Activated T-helper 17 cell treated with anti-CD3 and anti-CD28 coated beads, Interleukin-2, amount 50 U/mL, for 72 hours (primary cell): ENCODE measurements at regions not wholly inside any gene's neighbourhood (a gene's known extent, or its start where the extent isn't known, plus 50 kb on each side); places are given as distances from the start of the nearest gene placed in this dataset.

Experiments used
- ATAC-seq: fragments of 150-1000 bp; cut with Tn5 transposase; replicated peaks from 2 replicates; pipeline ENCODE4 v1.10.0; 2021; ENCODE audit warnings: mild to moderate bottlenecking, moderate library complexity
- H3K27ac Mint-ChIP-seq: one replicate; pipeline ENCODE4 v1.8.0; 2022; ENCODE audit warnings: mixed read lengths
- H3K27me3 Mint-ChIP-seq: one replicate; pipeline ENCODE4 v1.8.0; 2022; ENCODE audit warnings: mixed read lengths
- H3K36me3 Mint-ChIP-seq: one replicate; pipeline ENCODE4 v1.8.0; 2022; ENCODE audit warnings: low read depth, mild to moderate bottlenecking, mixed read lengths
- H3K4me1 Mint-ChIP-seq: one replicate; pipeline ENCODE4 v1.8.0; 2022; ENCODE audit warnings: mixed read lengths
- H3K4me3 Mint-ChIP-seq: one replicate; pipeline ENCODE4 v1.8.0; 2022; ENCODE audit warnings: mild to moderate bottlenecking, mixed read lengths
- H3K9me3 Mint-ChIP-seq: one replicate; pipeline ENCODE4 v1.8.0; 2022; ENCODE audit warnings: mixed read lengths

DNA sequence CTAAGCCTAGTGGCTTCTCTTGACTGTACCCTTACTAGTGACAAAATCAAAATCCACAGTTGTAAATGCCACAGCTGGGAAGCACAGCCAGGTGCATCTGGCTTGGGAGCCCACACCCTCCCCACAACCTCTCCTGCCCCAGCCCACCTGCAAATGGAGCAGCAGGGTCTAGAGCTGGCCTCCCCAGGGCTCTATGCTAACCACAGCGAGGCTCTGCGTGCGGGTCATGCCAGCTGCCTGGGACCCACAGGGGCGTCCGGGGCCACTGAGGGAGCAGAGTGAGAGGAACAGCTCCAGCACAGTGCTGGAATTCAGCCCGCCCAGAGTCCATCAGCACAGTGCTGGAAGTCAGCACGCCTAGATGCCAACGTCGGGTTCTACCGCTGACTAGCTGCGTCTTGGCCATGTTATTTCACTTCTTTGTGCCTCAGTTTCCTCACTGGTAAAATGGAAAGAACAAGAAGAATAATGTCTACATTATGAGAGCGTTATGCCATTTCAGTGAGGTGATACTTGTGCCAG lies 109.1 kb upstream of the ID2 start:
- peaks cover 28% of the 10 kb centered on the region for H3K4me1 Mint-ChIP-seq
- H3K27ac Mint-ChIP-seq, result no peak overlapping the region
- no peak overlapping the region for H3K4me3 Mint-ChIP-seq
- H3K36me3 Mint-ChIP-seq, result no peaks in the 10 kb centered on the region
- no peak for ATAC-seq
- no peaks in the 10 kb centered on the region for H3K9me3 Mint-ChIP-seq
- no peaks in the 10 kb centered on the region for H3K27me3 Mint-ChIP-seq

DNA sequence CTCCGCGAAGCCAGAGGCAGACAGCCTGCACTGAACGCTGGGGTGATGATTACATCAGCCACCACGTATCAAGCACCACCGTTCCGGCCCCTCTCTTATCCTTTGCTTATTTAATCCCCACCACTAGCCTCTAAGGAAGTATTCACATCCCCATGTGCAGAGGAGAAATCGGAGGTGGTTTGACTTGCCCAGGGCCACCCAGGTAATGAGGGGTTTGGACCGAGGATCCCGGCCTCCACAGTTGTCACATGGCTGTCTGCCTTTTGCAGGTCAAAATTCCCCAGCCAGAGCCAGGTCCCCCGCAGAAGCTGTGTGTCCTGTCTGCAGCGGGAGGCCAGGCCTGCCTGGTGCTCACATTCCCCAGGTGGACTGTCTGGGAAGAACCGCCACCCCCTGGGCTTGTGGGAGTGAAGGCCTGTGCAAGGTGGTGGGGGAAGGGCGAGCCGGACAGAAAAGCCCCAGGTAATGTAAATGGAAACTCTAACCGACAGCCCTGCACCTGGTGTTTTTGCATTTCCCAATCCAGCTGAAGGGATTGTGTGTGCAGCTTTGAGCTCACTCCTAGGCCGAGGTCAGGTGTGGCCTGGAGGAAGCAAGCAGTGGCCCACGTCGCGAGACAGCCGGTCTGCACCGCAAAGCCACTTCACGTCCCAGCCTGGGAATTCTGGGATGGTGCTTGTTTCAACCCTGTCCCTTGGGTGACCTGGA lies 108.5 kb upstream of the ID2 start:
- no peaks in the 10 kb centered on the region for H3K36me3 Mint-ChIP-seq
- no peak overlapping the region for H3K4me3 Mint-ChIP-seq
- peaks cover 28% of the 10 kb centered on the region for H3K4me1 Mint-ChIP-seq
- no peaks in the 10 kb centered on the region for H3K27me3 Mint-ChIP-seq
- no peak overlapping the region for H3K27ac Mint-ChIP-seq
- ATAC-seq, result no peak
- H3K9me3 Mint-ChIP-seq, result no peaks in the 10 kb centered on the region

DNA sequence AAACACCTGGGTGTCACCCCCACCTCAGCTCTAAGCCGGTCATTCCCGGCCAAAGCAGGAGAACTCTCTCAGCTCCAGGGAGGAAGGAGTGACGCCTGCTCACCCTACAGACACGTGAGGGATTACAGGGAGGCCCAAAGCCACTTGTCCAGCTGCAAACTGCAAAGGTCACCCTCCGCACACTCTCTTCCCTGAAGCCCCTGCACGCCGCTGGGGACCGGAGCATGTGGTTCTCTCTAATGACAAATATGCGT lies 108.0 kb upstream of the ID2 start:
- Mint-ChIP-seq H3K4me1 (peaks cover 28% of the 10 kb centered on the region), H3K27ac (no peak overlapping the region), H3K27me3 (no peaks in the 10 kb centered on the region), H3K9me3 (no peaks in the 10 kb centered on the region), H3K36me3 (no peaks in the 10 kb centered on the region), H3K4me3 (peak overlapping the region; percentile 69)
- no peak for ATAC-seq

DNA sequence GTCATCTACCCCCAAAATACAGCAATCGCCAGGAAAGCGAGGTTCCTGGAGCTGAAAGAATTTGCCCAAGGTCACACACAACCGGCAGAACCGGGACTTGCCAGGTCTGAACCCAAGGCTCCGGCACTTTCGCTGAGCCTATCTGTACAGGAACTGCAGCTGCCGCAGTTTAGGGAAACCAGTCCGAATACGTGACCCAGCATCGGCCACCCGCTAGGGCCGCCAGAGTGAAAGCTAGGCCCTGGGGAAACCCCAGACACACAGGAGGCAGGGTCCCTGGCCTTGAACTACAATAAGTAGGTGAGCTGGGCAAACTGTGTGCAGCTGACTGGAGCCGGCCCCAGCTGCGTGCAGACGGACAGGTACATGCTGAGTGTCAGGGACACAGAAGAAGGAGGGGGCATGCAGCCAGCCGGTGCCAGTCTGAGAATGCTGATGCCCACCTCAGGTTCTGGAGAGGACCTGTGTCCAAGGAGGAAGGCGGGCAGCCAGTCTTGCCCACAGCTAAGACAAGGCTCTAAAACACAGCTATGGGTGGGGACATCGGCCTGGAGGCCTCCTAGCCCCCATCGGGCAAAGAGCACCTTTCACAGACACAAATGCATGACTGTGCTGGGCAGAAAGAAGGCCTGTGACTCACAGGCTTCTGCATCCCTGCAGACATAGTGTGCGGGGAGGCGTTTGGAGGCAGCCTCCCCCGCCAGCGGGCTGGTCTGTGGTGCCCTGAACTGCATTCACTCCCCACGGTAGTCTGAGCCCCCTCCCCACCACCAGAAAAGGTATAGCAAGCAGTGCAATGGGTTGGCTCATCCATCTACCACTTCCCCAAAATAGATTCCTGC lies 107.4 kb upstream of the ID2 start:
- peak overlapping the region; percentile 69 for H3K4me3 Mint-ChIP-seq
- peak; percentile 29 for ATAC-seq
- no peaks in the 10 kb centered on the region for H3K27me3 Mint-ChIP-seq

DNA sequence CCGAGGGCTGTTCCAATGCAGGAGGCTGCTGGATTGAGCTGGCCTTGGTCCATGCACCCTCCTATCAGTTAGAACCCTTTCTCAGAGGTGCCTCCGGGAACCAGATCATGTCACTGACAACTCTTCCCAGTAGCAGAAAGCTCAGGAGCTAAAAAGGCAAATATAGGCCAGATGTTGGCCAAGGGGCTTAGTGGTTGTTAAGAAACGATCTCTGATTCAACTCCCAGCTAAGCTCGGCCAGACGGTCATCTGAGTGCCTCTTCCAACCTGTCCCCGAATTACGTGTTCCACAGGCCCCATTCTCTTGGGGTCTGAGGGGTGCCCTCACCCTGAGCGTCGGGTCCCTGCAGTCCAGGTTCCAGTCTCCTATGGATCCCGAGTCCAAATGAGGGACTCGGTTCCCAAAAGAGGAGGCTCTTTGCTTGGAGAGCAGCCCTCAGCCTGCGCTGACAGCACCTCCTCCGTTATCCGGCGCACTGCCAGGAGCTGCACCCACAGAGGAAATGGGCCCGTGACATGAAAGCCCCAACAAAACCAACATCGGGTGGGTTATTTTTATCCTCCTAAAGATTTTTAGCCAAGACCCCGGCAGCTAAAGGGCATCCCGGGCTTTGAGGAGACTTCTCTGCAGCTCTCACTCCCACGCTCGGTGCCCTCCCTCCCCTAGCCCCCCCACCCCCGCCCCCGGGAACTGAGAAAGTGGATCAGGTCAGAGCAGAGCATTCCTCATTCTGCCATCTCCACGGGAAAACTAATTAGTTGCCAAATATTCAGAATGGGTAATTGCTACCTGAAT lies 106.6 kb upstream of the ID2 start:
- no peaks in the 10 kb centered on the region for H3K36me3 Mint-ChIP-seq
- ATAC-seq, result peak; percentile 37
- H3K9me3 Mint-ChIP-seq, result no peaks in the 10 kb centered on the region
- peaks cover 28% of the 10 kb centered on the region for H3K4me1 Mint-ChIP-seq
- peak overlapping the region; percentile 69 for H3K4me3 Mint-ChIP-seq
- H3K27me3 Mint-ChIP-seq, result no peaks in the 10 kb centered on the region
- no peak overlapping the region for H3K27ac Mint-ChIP-seq

More for the DNA sequence above, 107.4 kb upstream of the ID2 start:
- Mint-ChIP-seq H3K36me3 (no peaks in the 10 kb centered on the region), H3K27ac (no peak overlapping the region), H3K4me1 (peaks cover 28% of the 10 kb centered on the region), H3K9me3 (no peaks in the 10 kb centered on the region)

DNA sequence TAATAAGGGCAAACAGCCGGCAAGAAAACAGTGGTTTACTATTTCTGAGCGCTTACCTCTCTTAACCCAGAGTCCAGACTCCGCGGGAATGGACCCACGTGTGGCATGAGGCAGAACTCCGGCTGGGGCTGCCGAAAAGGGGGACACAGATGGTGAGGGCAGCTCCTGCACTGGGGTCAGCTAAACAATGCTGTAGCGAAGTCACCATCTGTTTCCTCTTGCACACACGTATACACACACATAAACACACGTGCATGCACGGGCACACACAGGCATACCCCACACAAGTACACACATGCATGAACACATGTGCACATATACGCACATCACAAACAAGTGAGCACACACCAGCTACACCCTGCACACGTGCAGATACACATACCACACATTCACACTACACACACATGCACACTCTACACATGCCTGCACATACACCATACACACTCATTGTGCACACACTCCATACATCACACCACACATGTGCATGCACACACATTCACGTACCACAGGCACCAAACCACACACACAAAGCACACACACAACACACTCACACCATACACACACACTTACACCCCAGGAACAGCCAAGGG lies 105.9 kb upstream of the ID2 start:
- H3K4me1 Mint-ChIP-seq, result peaks cover 34% of the 10 kb centered on the region
- H3K27me3 Mint-ChIP-seq, result no peaks in the 10 kb centered on the region
- H3K4me3 Mint-ChIP-seq, result peak overlapping the region; percentile 69

DNA sequence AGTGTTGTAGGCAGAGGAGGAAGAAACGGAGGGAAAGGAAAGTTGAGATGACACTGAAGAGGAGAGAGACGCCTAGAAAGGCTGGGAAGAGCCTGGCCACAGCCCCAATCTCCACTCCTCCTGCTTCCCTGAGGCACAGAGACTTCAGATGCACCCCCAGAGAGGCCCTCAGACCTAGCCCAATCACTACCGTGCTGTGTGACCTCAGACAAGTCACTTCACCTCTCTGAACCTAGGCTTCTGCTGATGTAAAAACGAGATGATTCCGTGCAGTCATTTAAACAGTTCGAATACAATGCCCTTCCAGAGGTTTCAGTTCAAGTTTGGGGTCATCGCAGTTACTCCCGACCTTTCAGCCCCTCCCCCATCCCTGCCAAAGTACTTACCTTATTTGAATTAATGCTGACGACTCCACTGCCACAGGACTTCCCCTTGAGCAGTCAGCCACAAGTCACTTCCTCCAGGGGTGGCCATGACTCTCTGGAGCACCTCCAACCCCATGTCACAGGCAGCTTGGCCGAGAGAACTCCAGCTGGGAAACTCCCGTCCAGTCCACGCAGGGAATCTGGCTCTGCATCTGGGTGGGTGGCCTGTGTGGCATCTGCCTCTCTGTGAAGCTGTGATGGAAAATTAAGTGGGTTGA lies 105.2 kb upstream of the ID2 start:
- peak; percentile 84 for ATAC-seq
- peak overlapping the region; percentile 90 for H3K27ac Mint-ChIP-seq
- H3K27me3 Mint-ChIP-seq, result no peaks in the 10 kb centered on the region
- H3K9me3 Mint-ChIP-seq, result no peaks in the 10 kb centered on the region
- peak overlapping the region; percentile 69 for H3K4me3 Mint-ChIP-seq
- H3K36me3 Mint-ChIP-seq, result no peaks in the 10 kb centered on the region
- H3K4me1 Mint-ChIP-seq, result peaks cover 34% of the 10 kb centered on the region

More for the DNA sequence above, 105.9 kb upstream of the ID2 start:
- Mint-ChIP-seq H3K9me3 (no peaks in the 10 kb centered on the region), H3K36me3 (no peaks in the 10 kb centered on the region), H3K27ac (peak overlapping the region; percentile 90)
- no peak for ATAC-seq

DNA sequence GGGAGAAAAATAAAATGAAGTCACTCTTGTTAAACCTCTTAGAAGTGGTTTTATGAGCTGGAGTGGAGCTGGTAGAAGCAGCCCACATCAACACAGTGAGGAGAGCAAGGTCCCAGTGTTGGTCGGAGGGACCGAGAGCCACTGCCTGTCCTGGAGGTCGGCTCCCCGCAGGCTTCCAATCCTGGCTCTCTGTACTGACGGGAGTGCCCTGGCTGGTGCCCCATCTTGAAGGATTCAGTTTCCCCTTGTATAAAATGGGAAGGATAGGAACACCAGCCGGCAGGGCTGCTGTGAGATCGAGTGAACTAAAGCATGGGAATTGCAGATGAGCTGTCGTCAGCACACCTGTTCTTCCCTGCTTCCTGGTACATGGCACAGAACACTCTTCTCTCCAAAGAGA lies 104.3 kb upstream of the ID2 start:
- peak overlapping the region; percentile 90 for H3K27ac Mint-ChIP-seq
- ATAC-seq, result no peak

DNA sequence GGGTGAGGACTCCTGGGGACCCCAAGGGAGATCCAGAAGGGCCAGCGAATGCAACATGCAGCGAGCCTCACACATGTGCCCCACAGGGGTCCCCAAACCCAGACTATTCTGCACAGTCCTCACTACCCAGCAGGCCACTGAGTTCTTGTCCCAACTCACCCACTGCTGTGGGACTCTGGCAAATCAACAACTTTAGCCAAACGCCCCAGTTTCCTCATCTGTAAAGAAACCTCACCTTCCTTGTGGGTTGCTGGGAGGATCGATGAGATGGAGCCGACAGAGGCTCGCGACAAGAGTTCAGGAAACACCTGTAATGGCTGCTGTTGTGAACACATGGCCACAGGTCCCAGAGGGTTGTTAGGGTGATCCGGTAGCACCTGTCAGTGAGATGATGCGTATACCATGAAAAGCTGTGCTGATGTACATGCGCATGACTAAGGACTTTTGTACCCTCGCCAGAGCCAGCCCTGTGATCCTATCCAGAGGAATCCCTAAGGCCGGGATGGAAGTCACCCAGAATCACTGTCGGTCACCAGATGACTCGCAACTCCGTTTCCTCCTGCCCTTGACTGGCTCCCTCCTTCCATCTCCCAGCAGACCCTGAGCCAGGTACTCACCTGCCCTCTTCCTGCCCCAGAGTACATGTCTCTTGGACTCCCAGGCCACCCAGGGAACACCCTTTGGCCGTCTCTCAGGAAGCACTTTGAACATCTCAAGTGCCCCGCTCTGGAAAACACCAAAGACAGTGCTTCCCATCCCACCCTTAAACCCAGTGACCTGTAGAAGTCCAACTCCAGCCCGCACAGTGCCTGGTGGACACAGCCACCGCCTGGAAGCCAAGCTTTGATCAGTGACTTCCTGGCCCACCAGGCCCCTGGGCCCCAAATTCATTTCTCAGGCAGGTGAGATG lies 103.3 kb upstream of the ID2 start:
- H3K9me3 Mint-ChIP-seq, result no peaks in the 10 kb centered on the region
- H3K36me3 Mint-ChIP-seq, result no peaks in the 10 kb centered on the region
- no peak for ATAC-seq
- H3K4me1 Mint-ChIP-seq, result peaks cover 34% of the 10 kb centered on the region
- H3K27ac Mint-ChIP-seq, result no peak overlapping the region
- no peaks in the 10 kb centered on the region for H3K27me3 Mint-ChIP-seq
- no peak overlapping the region for H3K4me3 Mint-ChIP-seq

More for the DNA sequence above, 104.3 kb upstream of the ID2 start:
- peak overlapping the region; percentile 69 for H3K4me3 Mint-ChIP-seq
- H3K27me3 Mint-ChIP-seq, result no peaks in the 10 kb centered on the region
- no peaks in the 10 kb centered on the region for H3K36me3 Mint-ChIP-seq
- H3K4me1 Mint-ChIP-seq, result peaks cover 34% of the 10 kb centered on the region
- no peaks in the 10 kb centered on the region for H3K9me3 Mint-ChIP-seq

DNA sequence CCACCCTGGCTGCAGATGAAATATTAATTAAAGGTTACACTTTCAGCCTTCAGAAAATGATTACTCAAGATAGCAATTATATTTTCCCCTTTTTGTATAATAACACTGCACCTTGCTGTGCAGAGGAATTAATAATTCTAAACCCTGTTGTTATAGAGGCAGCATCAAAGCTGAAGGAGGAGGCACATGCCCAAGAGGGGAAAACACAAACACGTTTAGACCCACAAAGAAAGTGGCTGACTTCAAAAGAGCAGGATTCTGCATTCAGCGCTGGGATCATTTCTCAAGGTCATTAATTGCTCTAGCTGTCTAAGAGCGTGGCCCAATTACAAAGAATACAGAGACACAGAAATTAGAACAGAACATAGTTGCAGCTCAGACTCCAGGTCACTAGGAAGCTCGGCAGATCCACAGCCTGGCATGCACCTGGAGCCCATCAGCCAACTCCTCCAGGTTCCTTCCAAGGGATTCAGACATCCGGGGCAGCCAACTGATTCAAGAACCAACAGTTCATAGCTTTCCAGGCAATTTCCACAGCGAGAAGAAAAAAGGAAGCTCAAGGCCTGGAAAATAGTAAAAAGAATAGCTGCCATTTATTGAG lies 102.3 kb upstream of the ID2 start:
- H3K27me3 Mint-ChIP-seq, result no peaks in the 10 kb centered on the region
- peak overlapping the region; percentile 64 for H3K4me3 Mint-ChIP-seq
- peaks cover 37% of the 10 kb centered on the region for H3K4me1 Mint-ChIP-seq
- H3K27ac Mint-ChIP-seq, result peak overlapping the region; percentile 89
- H3K9me3 Mint-ChIP-seq, result no peaks in the 10 kb centered on the region
- no peaks in the 10 kb centered on the region for H3K36me3 Mint-ChIP-seq
- ATAC-seq, result no peak

DNA sequence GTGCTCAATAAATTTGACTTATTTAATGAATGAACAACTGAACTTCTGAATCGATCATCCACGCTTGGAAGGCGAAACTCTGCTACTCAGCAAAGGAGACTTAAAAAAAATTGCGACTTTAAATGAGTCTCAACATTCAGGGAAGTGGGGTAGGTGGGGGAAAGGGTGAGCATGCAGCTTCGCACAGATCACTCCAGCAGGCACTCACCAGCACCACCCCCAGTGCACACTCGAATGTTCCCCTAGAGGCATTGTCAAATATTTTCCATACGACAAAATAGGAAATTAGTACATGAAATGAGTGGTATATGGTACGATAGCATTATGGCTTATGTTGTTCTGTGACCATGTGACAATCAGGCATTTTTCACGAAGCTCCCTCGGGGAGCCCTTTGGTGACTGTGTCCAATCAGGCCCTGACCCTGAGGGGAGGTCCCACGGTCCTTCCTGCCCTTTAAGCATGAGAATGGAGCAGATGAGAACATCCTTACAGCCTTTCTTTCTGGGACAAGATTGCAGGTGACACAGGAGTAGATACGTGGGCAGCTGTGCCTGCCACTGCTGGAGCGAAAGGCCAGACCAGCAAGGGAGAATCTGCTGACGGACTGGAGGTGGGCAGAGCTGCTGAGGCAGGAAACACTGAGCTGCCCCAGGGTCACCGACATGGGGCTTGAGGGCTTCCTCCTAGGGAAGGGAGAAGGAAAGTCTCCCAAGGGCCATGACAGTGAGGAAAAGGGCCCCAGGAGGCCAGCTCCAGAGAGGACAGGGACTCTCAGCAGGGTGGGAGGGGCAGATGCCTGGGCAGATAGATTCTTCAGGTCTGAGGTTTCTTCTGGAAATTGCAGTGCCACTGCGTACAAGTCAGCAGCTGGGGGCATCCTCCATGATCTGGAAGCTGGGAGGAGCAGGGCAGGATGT lies 101.3 kb upstream of the ID2 start:
- peak; percentile 44 for ATAC-seq

DNA sequence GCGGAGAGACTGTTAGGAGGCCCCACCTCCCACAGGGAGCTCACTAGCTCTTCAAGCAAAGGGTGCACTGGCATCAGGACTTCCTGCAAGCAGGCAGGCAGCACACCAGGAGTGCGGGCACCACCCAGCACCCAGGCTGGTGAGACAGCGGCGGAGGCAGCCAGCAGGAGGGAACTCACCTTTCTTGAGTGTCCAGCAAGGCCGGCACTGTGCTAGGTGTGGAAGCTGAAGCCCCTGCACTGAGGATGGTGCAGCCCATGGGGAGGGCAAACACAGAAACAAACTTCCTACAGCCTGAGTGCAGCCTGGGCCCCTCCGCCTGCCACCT lies 100.7 kb upstream of the ID2 start:
- Mint-ChIP-seq H3K36me3 (no peaks in the 10 kb centered on the region), H3K4me3 (peak overlapping the region; percentile 64), H3K27ac (peak overlapping the region; percentile 89), H3K4me1 (peaks cover 24% of the 10 kb centered on the region), H3K9me3 (no peaks in the 10 kb centered on the region), H3K27me3 (no peaks in the 10 kb centered on the region)
- ATAC-seq, result no peak

More for the DNA sequence above, 101.3 kb upstream of the ID2 start:
- H3K4me1 Mint-ChIP-seq, result peaks cover 29% of the 10 kb centered on the region
- no peaks in the 10 kb centered on the region for H3K27me3 Mint-ChIP-seq
- H3K4me3 Mint-ChIP-seq, result peak overlapping the region; percentile 64
- no peaks in the 10 kb centered on the region for H3K9me3 Mint-ChIP-seq
- H3K36me3 Mint-ChIP-seq, result no peaks in the 10 kb centered on the region
- peak overlapping the region; percentile 89 for H3K27ac Mint-ChIP-seq
